ENCODE measurements at regions not wholly inside any gene's neighbourhood (a gene's known extent, or its start where the extent isn't known, plus 50 kb on each side); places are given as distances from the start of the nearest gene placed in this dataset.

DNA sequence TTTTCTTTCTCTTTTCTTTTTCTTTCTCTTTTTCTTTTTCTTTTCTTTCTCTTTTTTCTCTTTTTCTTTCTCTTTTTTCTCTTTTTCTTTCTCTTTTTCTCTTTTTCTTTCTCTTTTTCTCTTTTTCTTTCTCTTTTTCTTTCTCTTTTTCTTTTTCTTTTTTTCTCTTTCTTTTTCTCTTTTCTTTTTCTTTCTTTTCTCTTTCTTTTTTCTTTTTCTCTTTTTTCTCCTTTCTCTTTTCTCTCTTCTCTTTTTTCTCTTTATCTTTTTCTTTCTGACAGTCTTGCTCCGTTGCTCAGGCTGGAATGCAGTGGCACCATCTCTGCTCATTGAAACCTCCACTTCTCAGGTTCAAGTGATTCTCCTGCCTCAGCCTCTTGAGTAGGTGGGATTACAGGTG, 335.7 kb downstream of the SQOR start:
- 78 to 81% methylated on average over 1 of the region's 1 CpG for WGBS, 2 donors
- intact Hi-C loops (cut with DNase I) = no loop called here

GRCh38 chr15:45980366-45980765, 345.5 kb downstream of the SQOR start:
- 81 to 90% methylated on average over 5 of the region's 5 CpGs for WGBS, 2 donors
- Histone ChIP-seq H3K9me3 (peaks cover 0 to 12% (median 5%) of the 10 kb centered on the region in 11 donors), H3K4me1 (no peaks in the 10 kb centered on the region), H3K4me3 (no peak overlapping the region), H3K27me3 (no peaks in the 10 kb centered on the region), H3K27ac (no peak overlapping the region), H3K36me3 (no peaks in the 10 kb centered on the region)
- TF ChIP-seq, protein P1, sequence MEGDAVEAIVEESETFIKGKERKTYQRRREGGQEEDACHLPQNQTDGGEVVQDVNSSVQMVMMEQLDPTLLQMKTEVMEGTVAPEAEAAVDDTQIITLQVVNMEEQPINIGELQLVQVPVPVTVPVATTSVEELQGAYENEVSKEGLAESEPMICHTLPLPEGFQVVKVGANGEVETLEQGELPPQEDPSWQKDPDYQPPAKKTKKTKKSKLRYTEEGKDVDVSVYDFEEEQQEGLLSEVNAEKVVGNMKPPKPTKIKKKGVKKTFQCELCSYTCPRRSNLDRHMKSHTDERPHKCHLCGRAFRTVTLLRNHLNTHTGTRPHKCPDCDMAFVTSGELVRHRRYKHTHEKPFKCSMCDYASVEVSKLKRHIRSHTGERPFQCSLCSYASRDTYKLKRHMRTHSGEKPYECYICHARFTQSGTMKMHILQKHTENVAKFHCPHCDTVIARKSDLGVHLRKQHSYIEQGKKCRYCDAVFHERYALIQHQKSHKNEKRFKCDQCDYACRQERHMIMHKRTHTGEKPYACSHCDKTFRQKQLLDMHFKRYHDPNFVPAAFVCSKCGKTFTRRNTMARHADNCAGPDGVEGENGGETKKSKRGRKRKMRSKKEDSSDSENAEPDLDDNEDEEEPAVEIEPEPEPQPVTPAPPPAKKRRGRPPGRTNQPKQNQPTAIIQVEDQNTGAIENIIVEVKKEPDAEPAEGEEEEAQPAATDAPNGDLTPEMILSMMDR (IDR thresholded peaks at IDR 0.05) = no peak
- intact Hi-C loops (cut with DNase I) = no loop called here
- no peak for DNase-seq
- no peak for ATAC-seq

More for the DNA sequence above, 335.7 kb downstream of the SQOR start:
- peaks cover 0 to 8% (median 0%) of the 10 kb centered on the region in 11 donors for H3K9me3 ChIP-seq
- H3K4me3 ChIP-seq = no peak overlapping the region
- no peaks in the 10 kb centered on the region for H3K4me1 ChIP-seq
- no peak for DNase-seq
- H3K36me3 ChIP-seq = no peaks in the 10 kb centered on the region
- no peak overlapping the region for H3K27ac ChIP-seq
- no peak for ATAC-seq
- H3K27me3 ChIP-seq = no peaks in the 10 kb centered on the region
- TF ChIP-seq, protein P1 (IDR thresholded peaks at IDR 0.05) = no peak

DNA sequence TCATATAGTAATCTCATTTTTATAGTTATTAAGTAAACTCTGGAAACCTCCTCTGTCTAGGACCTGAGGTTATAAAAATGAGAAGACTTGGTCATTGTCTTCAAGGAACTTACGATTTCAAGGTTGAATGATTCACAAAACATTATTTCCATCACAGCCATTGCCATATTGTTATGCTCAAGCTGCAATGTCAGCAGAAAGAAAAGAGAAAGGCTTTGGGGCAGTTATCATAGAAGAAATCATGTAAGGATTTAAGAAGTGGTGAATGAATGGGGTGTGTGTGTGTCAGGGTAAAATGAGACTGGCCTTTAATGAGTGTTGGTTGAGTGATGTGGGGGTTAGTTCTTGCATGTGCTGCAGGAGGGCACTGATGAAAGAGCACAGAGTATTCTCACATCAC, 346.8 kb downstream of the SQOR start:
- H3K36me3 ChIP-seq = no peaks in the 10 kb centered on the region
- TF ChIP-seq, protein P1 (IDR thresholded peaks at IDR 0.05) = no peak
- intact Hi-C loops (cut with DNase I) = no loop called here
- WGBS, 2 donors = 48 to 85% methylated on average over 1 of the region's 1 CpG
- H3K4me3 ChIP-seq = no peak overlapping the region
- DNase-seq (no peak), ATAC-seq (no peak)
- no peaks in the 10 kb centered on the region for H3K4me1 ChIP-seq
- peaks cover 0 to 24% (median 9%) of the 10 kb centered on the region in 11 donors for H3K9me3 ChIP-seq
- H3K27me3 ChIP-seq = no peaks in the 10 kb centered on the region
- H3K27ac ChIP-seq = no peak overlapping the region

- no peak for DNase-seq
Measured at GRCh38 chr15:45991863-45992262, 357.0 kb downstream of the SQOR start.

More at GRCh38 chr15:45991863-45992262, 357.0 kb downstream of the SQOR start:
- 56 to 57% methylated on average over 3 of the region's 3 CpGs for WGBS, 2 donors
- H3K27me3 ChIP-seq = no peaks in the 10 kb centered on the region
- no peaks in the 10 kb centered on the region for H3K36me3 ChIP-seq
- no peak overlapping the region for H3K27ac ChIP-seq
- no peak for ATAC-seq
- H3K4me1 ChIP-seq = peaks cover 0 to 24% (median 5%) of the 10 kb centered on the region in 9 donors
- no peak overlapping the region for H3K4me3 ChIP-seq
- intact Hi-C loops (cut with DNase I) = loop anchor here in 1 of 10 donors (5.0 to 10.0 kb wide), 2 partner anchors 70 to 177 kb away; no protein-coding TSS in a partner anchor
- H3K9me3 ChIP-seq = peaks cover 0 to 31% (median 3%) of the 10 kb centered on the region in 11 donors
- TF ChIP-seq, protein P1 (IDR thresholded peaks at IDR 0.05) = no peak

All from heart right ventricle (tissue), 16 donors.